Loucy (cell line): ENCODE measurements at regions not wholly inside any gene's neighbourhood (a gene's known extent, or its start where the extent isn't known, plus 50 kb on each side); places are given as distances from the start of the nearest gene placed in this dataset.
"Not testable (repeated sequence)": the region's sequence is repeated elsewhere in the genome, so short reads cannot be mapped to it uniquely, and the experiment has no call there.

ENCODE experiments used
- EZH2phosphoT487 ChIP-seq: fragments of 200-600 bp; IDR thresholded peaks from 2 replicates; pipeline ENCODE4 v1.6.1; 2018; ENCODE audit warnings: antibody characterized with exemption, mild to moderate bottlenecking, moderate library complexity, borderline replicate concordance
- TF ChIP-seq, protein P1 (sequence below): fragments of 200-600 bp; sonication (generic); conservative IDR thresholded peaks from 2 replicates; pipeline ENCODE4 v1.5.1; 2014; ENCODE audit warnings: mild to moderate bottlenecking, antibody characterized with exemption, low read length

DNA sequence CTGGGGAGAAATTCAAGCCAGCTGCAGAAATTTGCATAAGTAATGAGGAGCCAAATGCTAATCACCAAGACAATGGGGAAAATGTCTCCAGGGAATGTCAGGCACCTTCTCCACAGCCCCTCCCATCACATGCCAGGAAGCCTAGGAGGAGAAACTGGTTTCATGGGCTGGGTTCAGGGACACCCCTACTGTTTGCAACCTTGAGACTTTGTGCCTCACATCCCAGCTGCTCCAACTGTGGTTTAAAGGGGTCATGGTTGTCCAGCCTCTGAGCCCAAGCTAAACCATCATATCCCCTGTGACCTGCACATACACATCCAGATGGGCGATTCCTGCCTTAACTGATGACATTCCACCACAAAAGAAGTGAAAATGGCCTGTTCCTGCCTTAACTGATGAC lies 258.4 kb upstream of the GULP1 start:
- TF ChIP-seq EZH2phosphoT487, result not testable (repeated sequence)
- TF ChIP-seq, protein P1, sequence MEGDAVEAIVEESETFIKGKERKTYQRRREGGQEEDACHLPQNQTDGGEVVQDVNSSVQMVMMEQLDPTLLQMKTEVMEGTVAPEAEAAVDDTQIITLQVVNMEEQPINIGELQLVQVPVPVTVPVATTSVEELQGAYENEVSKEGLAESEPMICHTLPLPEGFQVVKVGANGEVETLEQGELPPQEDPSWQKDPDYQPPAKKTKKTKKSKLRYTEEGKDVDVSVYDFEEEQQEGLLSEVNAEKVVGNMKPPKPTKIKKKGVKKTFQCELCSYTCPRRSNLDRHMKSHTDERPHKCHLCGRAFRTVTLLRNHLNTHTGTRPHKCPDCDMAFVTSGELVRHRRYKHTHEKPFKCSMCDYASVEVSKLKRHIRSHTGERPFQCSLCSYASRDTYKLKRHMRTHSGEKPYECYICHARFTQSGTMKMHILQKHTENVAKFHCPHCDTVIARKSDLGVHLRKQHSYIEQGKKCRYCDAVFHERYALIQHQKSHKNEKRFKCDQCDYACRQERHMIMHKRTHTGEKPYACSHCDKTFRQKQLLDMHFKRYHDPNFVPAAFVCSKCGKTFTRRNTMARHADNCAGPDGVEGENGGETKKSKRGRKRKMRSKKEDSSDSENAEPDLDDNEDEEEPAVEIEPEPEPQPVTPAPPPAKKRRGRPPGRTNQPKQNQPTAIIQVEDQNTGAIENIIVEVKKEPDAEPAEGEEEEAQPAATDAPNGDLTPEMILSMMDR, result not testable (repeated sequence)
